ENCODE measurements at regions not wholly inside any gene's neighbourhood (a gene's known extent, or its start where the extent isn't known, plus 50 kb on each side); places are given as distances from the start of the nearest gene placed in this dataset.

GRCh38 chr6:155706806-155707205, 251.2 kb upstream of the NOX3 start:
- H3K9me3 ChIP-seq: no peaks in the 10 kb centered on the region
- H3K27ac ChIP-seq: no peak overlapping the region
- H3K27me3 ChIP-seq: no peaks in the 10 kb centered on the region
- no peak for ATAC-seq (ENCODE audit: low FRiP score in 2 of 2)
- no peak for DNase-seq
- H3K4me1 ChIP-seq: no peaks in the 10 kb centered on the region
- no peaks in the 10 kb centered on the region for H3K36me3 ChIP-seq
- 89 to 97% methylated on average over 1 of the region's 1 CpG for WGBS, 2 donors
- TF ChIP-seq EP300 (IDR thresholded peaks at IDR 0.05) (no peak), POLR2A (IDR thresholded peaks at IDR 0.05) (no peak), POLR2AphosphoS5 (IDR thresholded peaks at IDR 0.05) (no peak), CTCF (IDR thresholded peaks at IDR 0.05) (no peak)
- H3K4me3 ChIP-seq: no peak overlapping the region

- 57 to 65% methylated on average over 2 of the region's 2 CpGs for WGBS, 2 donors
- no peaks in the 10 kb centered on the region for H3K4me1 ChIP-seq
- DNase-seq: no peak
- H3K27ac ChIP-seq: no peak overlapping the region
- H3K36me3 ChIP-seq: no peaks in the 10 kb centered on the region
- no peaks in the 10 kb centered on the region for H3K27me3 ChIP-seq
- ATAC-seq (ENCODE audit: low FRiP score in 2 of 2): no peak
- no peak overlapping the region for H3K4me3 ChIP-seq
- TF ChIP-seq POLR2A (IDR thresholded peaks at IDR 0.05) (no peak), EP300 (IDR thresholded peaks at IDR 0.05) (no peak), CTCF (IDR thresholded peaks at IDR 0.05) (no peak), POLR2AphosphoS5 (IDR thresholded peaks at IDR 0.05) (no peak)
- H3K9me3 ChIP-seq: no peaks in the 10 kb centered on the region
Measured at GRCh38 chr6:155706341-155706740, 250.7 kb upstream of the NOX3 start.

GRCh38 chr6:155701342-155701741, 245.7 kb upstream of the NOX3 start:
- Histone ChIP-seq H3K36me3 (no peaks in the 10 kb centered on the region), H3K27ac (no peak overlapping the region), H3K27me3 (no peaks in the 10 kb centered on the region), H3K4me1 (no peaks in the 10 kb centered on the region), H3K4me3 (no peak overlapping the region), H3K9me3 (no peaks in the 10 kb centered on the region)
- 70 to 72% methylated on average over 6 of the region's 6 CpGs for WGBS, 2 donors
- DNase-seq: no peak
- TF ChIP-seq EP300 (IDR thresholded peaks at IDR 0.05): no peak
- no peak for TF ChIP-seq POLR2A (IDR thresholded peaks at IDR 0.05)
- TF ChIP-seq CTCF (IDR thresholded peaks at IDR 0.05): no peak
- no peak for TF ChIP-seq POLR2AphosphoS5 (IDR thresholded peaks at IDR 0.05)
- no peak for ATAC-seq (ENCODE audit: low FRiP score in 2 of 2)

- DNase-seq (no peak), ATAC-seq (ENCODE audit: low FRiP score in 2 of 2) (no peak)
- WGBS, 2 donors: 90 to 92% methylated on average over 7 of the region's 7 CpGs
- no peaks in the 10 kb centered on the region for H3K9me3 ChIP-seq
- H3K4me1 ChIP-seq: no peaks in the 10 kb centered on the region
- H3K27ac ChIP-seq: no peak overlapping the region
- no peaks in the 10 kb centered on the region for H3K36me3 ChIP-seq
- H3K27me3 ChIP-seq: no peaks in the 10 kb centered on the region
- no peak overlapping the region for H3K4me3 ChIP-seq
- TF ChIP-seq CTCF (IDR thresholded peaks at IDR 0.05) (no peak), POLR2AphosphoS5 (IDR thresholded peaks at IDR 0.05) (no peak)
Measured at GRCh38 chr6:155695495-155695894, 239.9 kb upstream of the NOX3 start.

GRCh38 chr6:155694419-155694790, 238.8 kb upstream of the NOX3 start:
- no peak for TF ChIP-seq POLR2A (IDR thresholded peaks at IDR 0.05)
- no peak for TF ChIP-seq EP300 (IDR thresholded peaks at IDR 0.05)
- no peak for TF ChIP-seq POLR2AphosphoS5 (IDR thresholded peaks at IDR 0.05)
- no peak for TF ChIP-seq CTCF (IDR thresholded peaks at IDR 0.05)
- DNase-seq (no peak), ATAC-seq (ENCODE audit: low FRiP score in 2 of 2) (no peak)
- no peaks in the 10 kb centered on the region for H3K36me3 ChIP-seq
- no peaks in the 10 kb centered on the region for H3K27me3 ChIP-seq
- 66 to 88% methylated on average over 3 of the region's 3 CpGs for WGBS, 2 donors
- H3K9me3 ChIP-seq: no peaks in the 10 kb centered on the region
- H3K4me3 ChIP-seq: no peak overlapping the region
- no peaks in the 10 kb centered on the region for H3K4me1 ChIP-seq
- H3K27ac ChIP-seq: no peak overlapping the region

Measured in upper lobe of left lung (tissue), 6 donors.